ENCODE measurements at regions not wholly inside any gene's neighbourhood (a gene's known extent, or its start where the extent isn't known, plus 50 kb on each side); places are given as distances from the start of the nearest gene placed in this dataset.
"Not testable (repeated sequence)": the region's sequence is repeated elsewhere in the genome, so short reads cannot be mapped to it uniquely, and the experiment has no call there.

GRCh38 chr18:71370095-71370494 is 1081.2 kb downstream of the SOCS6 start:
- Histone ChIP-seq H3K36me3 (ENCODE audit: control insufficient read depth in 1 of 2, insufficient read depth in 2 of 2, low read length in 1 of 2) (no peaks in the 10 kb centered on the region), H3K27me3 (ENCODE audit: control insufficient read depth in 1 of 2, insufficient read depth in 2 of 2, low read length in 1 of 2) (no peaks in the 10 kb centered on the region), H3K27ac (ENCODE audit: low read depth in 1 of 2, low read length in 2 of 2) (no peak overlapping the region), H3K4me3 (ENCODE audit: low read length in 2 of 2) (no peak overlapping the region), H3K4me1 (ENCODE audit: control insufficient read depth in 1 of 2, insufficient read depth in 2 of 2, low read length in 2 of 2) (no peaks in the 10 kb centered on the region), H3K9me3 (ENCODE audit: control insufficient read depth, low read length) (peaks cover 2% of the 10 kb centered on the region)
- WGBS, 2 donors: 95 to 96% methylated on average over 2 of the region's 2 CpGs
- ATAC-seq (ENCODE audit: low FRiP score): no peak
- DNase-seq: no peak
- intact Hi-C loops (cut with DNase I): no loop called here

GRCh38 chr18:71362140-71362539 is 1073.3 kb downstream of the SOCS6 start:
- DNase-seq (no peak), ATAC-seq (ENCODE audit: low FRiP score) (no peak)
- no peak overlapping the region for H3K4me3 ChIP-seq (ENCODE audit: low read length in 2 of 2)
- intact Hi-C loops (cut with DNase I): no loop called here
- 91 to 94% methylated on average over 4 of the region's 4 CpGs for WGBS, 2 donors
- H3K27ac ChIP-seq (ENCODE audit: low read depth in 1 of 2, low read length in 2 of 2): no peak overlapping the region
- H3K36me3 ChIP-seq (ENCODE audit: control insufficient read depth in 1 of 2, insufficient read depth in 2 of 2, low read length in 1 of 2): no peaks in the 10 kb centered on the region
- peaks cover 2% of the 10 kb centered on the region for H3K9me3 ChIP-seq (ENCODE audit: control insufficient read depth, low read length)
- no peaks in the 10 kb centered on the region for H3K27me3 ChIP-seq (ENCODE audit: control insufficient read depth in 1 of 2, insufficient read depth in 2 of 2, low read length in 1 of 2)
- H3K4me1 ChIP-seq (ENCODE audit: control insufficient read depth in 1 of 2, insufficient read depth in 2 of 2, low read length in 2 of 2): no peaks in the 10 kb centered on the region

GRCh38 chr18:71355599-71355998 is 1066.8 kb downstream of the SOCS6 start:
- H3K4me1 ChIP-seq (ENCODE audit: control insufficient read depth in 1 of 2, insufficient read depth in 2 of 2, low read length in 2 of 2); H3K9me3 ChIP-seq (ENCODE audit: control insufficient read depth, low read length); H3K27ac ChIP-seq (ENCODE audit: low read depth in 1 of 2, low read length in 2 of 2); H3K36me3 ChIP-seq (ENCODE audit: control insufficient read depth in 1 of 2, insufficient read depth in 2 of 2, low read length in 1 of 2); intact Hi-C loops (cut with DNase I); ATAC-seq (ENCODE audit: low FRiP score); H3K27me3 ChIP-seq (ENCODE audit: control insufficient read depth in 1 of 2, insufficient read depth in 2 of 2, low read length in 1 of 2); DNase-seq; H3K4me3 ChIP-seq (ENCODE audit: low read length in 2 of 2): not testable (repeated sequence)
- WGBS, 2 donors: 94 to 97% methylated on average over 3 of the region's 3 CpGs

- Histone ChIP-seq H3K36me3 (ENCODE audit: control insufficient read depth in 1 of 2, insufficient read depth in 2 of 2, low read length in 1 of 2) (no peaks in the 10 kb centered on the region), H3K27ac (ENCODE audit: low read depth in 1 of 2, low read length in 2 of 2) (no peak overlapping the region), H3K9me3 (ENCODE audit: control insufficient read depth, low read length) (no peaks in the 10 kb centered on the region), H3K27me3 (ENCODE audit: control insufficient read depth in 1 of 2, insufficient read depth in 2 of 2, low read length in 1 of 2) (no peaks in the 10 kb centered on the region), H3K4me3 (ENCODE audit: low read length in 2 of 2) (no peak overlapping the region), H3K4me1 (ENCODE audit: control insufficient read depth in 1 of 2, insufficient read depth in 2 of 2, low read length in 2 of 2) (no peaks in the 10 kb centered on the region)
- intact Hi-C loops (cut with DNase I): no loop called here
- DNase-seq (no peak), ATAC-seq (ENCODE audit: low FRiP score) (no peak)
- 33 to 37% methylated on average over 1 of the region's 1 CpG for WGBS, 2 donors
Measured at GRCh38 chr18:71352618-71353017, 1063.8 kb downstream of the SOCS6 start.

GRCh38 chr18:71336576-71337210 is 1047.8 kb downstream of the SOCS6 start:
- WGBS, 2 donors: 63 to 65% methylated on average over 6 of the region's 6 CpGs
- ATAC-seq (ENCODE audit: low FRiP score) (no peak), DNase-seq (no peak)
- Histone ChIP-seq H3K27ac (ENCODE audit: low read depth in 1 of 2, low read length in 2 of 2) (no peak overlapping the region), H3K9me3 (ENCODE audit: control insufficient read depth, low read length) (no peaks in the 10 kb centered on the region), H3K4me3 (ENCODE audit: low read length in 2 of 2) (no peak overlapping the region), H3K4me1 (ENCODE audit: control insufficient read depth in 1 of 2, insufficient read depth in 2 of 2, low read length in 2 of 2) (no peaks in the 10 kb centered on the region), H3K27me3 (ENCODE audit: control insufficient read depth in 1 of 2, insufficient read depth in 2 of 2, low read length in 1 of 2) (no peaks in the 10 kb centered on the region), H3K36me3 (ENCODE audit: control insufficient read depth in 1 of 2, insufficient read depth in 2 of 2, low read length in 1 of 2) (no peaks in the 10 kb centered on the region)
- intact Hi-C loops (cut with DNase I): no loop called here

GRCh38 chr18:71329563-71329962 is 1040.7 kb downstream of the SOCS6 start:
- Histone ChIP-seq H3K27ac (ENCODE audit: low read depth in 1 of 2, low read length in 2 of 2) (no peak overlapping the region), H3K36me3 (ENCODE audit: control insufficient read depth in 1 of 2, insufficient read depth in 2 of 2, low read length in 1 of 2) (no peaks in the 10 kb centered on the region), H3K4me3 (ENCODE audit: low read length in 2 of 2) (no peak overlapping the region), H3K9me3 (ENCODE audit: control insufficient read depth, low read length) (no peaks in the 10 kb centered on the region), H3K4me1 (ENCODE audit: control insufficient read depth in 1 of 2, insufficient read depth in 2 of 2, low read length in 2 of 2) (no peaks in the 10 kb centered on the region), H3K27me3 (ENCODE audit: control insufficient read depth in 1 of 2, insufficient read depth in 2 of 2, low read length in 1 of 2) (peaks cover 0 to 3% of the 10 kb centered on the region in 2 donors)
- WGBS, 2 donors: 68 to 76% methylated on average over 2 of the region's 2 CpGs
- intact Hi-C loops (cut with DNase I): no loop called here
- ATAC-seq (ENCODE audit: low FRiP score) (no peak), DNase-seq (no peak)

GRCh38 chr18:71329114-71329513 is 1040.3 kb downstream of the SOCS6 start:
- intact Hi-C loops (cut with DNase I): no loop called here
- Histone ChIP-seq H3K36me3 (ENCODE audit: control insufficient read depth in 1 of 2, insufficient read depth in 2 of 2, low read length in 1 of 2) (no peaks in the 10 kb centered on the region), H3K9me3 (ENCODE audit: control insufficient read depth, low read length) (no peaks in the 10 kb centered on the region), H3K27me3 (ENCODE audit: control insufficient read depth in 1 of 2, insufficient read depth in 2 of 2, low read length in 1 of 2) (peaks cover 0 to 3% of the 10 kb centered on the region in 2 donors), H3K4me1 (ENCODE audit: control insufficient read depth in 1 of 2, insufficient read depth in 2 of 2, low read length in 2 of 2) (no peaks in the 10 kb centered on the region), H3K4me3 (ENCODE audit: low read length in 2 of 2) (no peak overlapping the region), H3K27ac (ENCODE audit: low read depth in 1 of 2, low read length in 2 of 2) (no peak overlapping the region)
- no peak for DNase-seq
- WGBS, 2 donors: 92 to 93% methylated on average over 3 of the region's 3 CpGs
- ATAC-seq (ENCODE audit: low FRiP score): no peak

- WGBS, 2 donors: 29 to 44% methylated on average over 1 of the region's 1 CpG
Measured at GRCh38 chr18:71327850-71328249, 1039.0 kb downstream of the SOCS6 start.

GRCh38 chr18:71327441-71327840 is 1038.6 kb downstream of the SOCS6 start:
- no peak for DNase-seq
- intact Hi-C loops (cut with DNase I): no loop called here
- Histone ChIP-seq H3K27ac (ENCODE audit: low read depth in 1 of 2, low read length in 2 of 2) (no peak overlapping the region), H3K36me3 (ENCODE audit: control insufficient read depth in 1 of 2, insufficient read depth in 2 of 2, low read length in 1 of 2) (no peaks in the 10 kb centered on the region), H3K4me1 (ENCODE audit: control insufficient read depth in 1 of 2, insufficient read depth in 2 of 2, low read length in 2 of 2) (no peaks in the 10 kb centered on the region), H3K4me3 (ENCODE audit: low read length in 2 of 2) (no peak overlapping the region), H3K27me3 (ENCODE audit: control insufficient read depth in 1 of 2, insufficient read depth in 2 of 2, low read length in 1 of 2) (peaks cover 0 to 3% of the 10 kb centered on the region in 2 donors), H3K9me3 (ENCODE audit: control insufficient read depth, low read length) (no peaks in the 10 kb centered on the region)
- ATAC-seq (ENCODE audit: low FRiP score): no peak
- WGBS, 2 donors: 48 to 54% methylated on average over 5 of the region's 5 CpGs

More at GRCh38 chr18:71327850-71328249, 1039.0 kb downstream of the SOCS6 start:
- Histone ChIP-seq H3K36me3 (ENCODE audit: control insufficient read depth in 1 of 2, insufficient read depth in 2 of 2, low read length in 1 of 2) (no peaks in the 10 kb centered on the region), H3K9me3 (ENCODE audit: control insufficient read depth, low read length) (no peaks in the 10 kb centered on the region), H3K27ac (ENCODE audit: low read depth in 1 of 2, low read length in 2 of 2) (no peak overlapping the region), H3K4me1 (ENCODE audit: control insufficient read depth in 1 of 2, insufficient read depth in 2 of 2, low read length in 2 of 2) (no peaks in the 10 kb centered on the region), H3K27me3 (ENCODE audit: control insufficient read depth in 1 of 2, insufficient read depth in 2 of 2, low read length in 1 of 2) (peaks cover 0 to 3% of the 10 kb centered on the region in 2 donors), H3K4me3 (ENCODE audit: low read length in 2 of 2) (no peak overlapping the region)
- no peak for ATAC-seq (ENCODE audit: low FRiP score)
- no peak for DNase-seq
- intact Hi-C loops (cut with DNase I): no loop called here

Measured in aorta (tissue), 5 donors.